ENCODE measurements at regions not wholly inside any gene's neighbourhood (a gene's known extent, or its start where the extent isn't known, plus 50 kb on each side); places are given as distances from the start of the nearest gene placed in this dataset.

DNA sequence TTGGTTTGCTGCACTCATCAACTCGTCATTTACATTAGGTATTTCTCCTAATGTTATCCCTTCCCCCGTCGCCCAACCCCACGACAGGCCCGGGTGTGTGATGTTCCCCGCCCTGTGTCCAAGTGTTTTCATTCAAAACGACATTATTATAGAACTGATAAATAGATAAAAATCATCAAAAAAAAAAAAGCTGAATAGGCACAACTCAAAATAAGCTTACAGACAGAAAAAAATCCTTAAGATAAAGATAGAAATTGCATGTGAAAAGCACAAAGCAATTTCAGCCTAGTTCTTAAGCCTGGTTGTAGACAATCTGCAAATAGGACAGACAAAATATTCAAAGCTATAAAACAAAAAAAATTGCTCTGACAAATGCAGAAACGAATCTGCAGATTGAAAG is 142.9 kb upstream of the LNX1 start:
- ChIA-PET POLR2A (no interaction called here), CTCF (interaction anchor here (1.2 kb wide), 1 partner anchor 174 kb away, joined by 3 read pairs; no protein-coding TSS in a partner anchor)
- Histone ChIP-seq H4K20me1 (ENCODE audit: insufficient read depth) (no peaks in the 10 kb centered on the region), H3K9ac (peak overlapping the region; percentile 22; the same call in 1 of the 2 replicates), H3K36me3 (replicated peaks in 1 of 2; ENCODE audit: control insufficient read depth in 1 of 2, insufficient read depth in 2 of 2, low read length in 1 of 2) (no peaks in the 10 kb centered on the region), H3K4me3 (ENCODE audit: low read depth in 2 of 2, low read length in 1 of 2) (no peak overlapping the region), H3K27ac (ENCODE audit: low read depth in 2 of 2, low read length in 1 of 2) (peak overlapping the region in 1 of 2 experiments; percentile 90; a peak in 3 of 4 replicates), H3K27me3 (ENCODE audit: insufficient read depth) (no peaks in the 10 kb centered on the region), H3K79me2 (ENCODE audit: insufficient read depth) (no peaks in the 10 kb centered on the region), H2AFZ (ENCODE audit: low read depth) (0 out of 2 replicates have a peak overlapping the region, but pooled peaks have one; percentile 1), H3K9me2 (no peaks in the 10 kb centered on the region), H3K4me2 (peak overlapping the region; percentile 29), H3F3A (replicated peaks; ENCODE audit: insufficient read depth) (peaks cover 30% of the 10 kb centered on the region), H3K9me3 (no peaks in the 10 kb centered on the region), H3K4me1 (ENCODE audit: control insufficient read depth in 1 of 2, insufficient read depth in 2 of 2, low read depth in 1 of 2, low read length in 1 of 2) (peaks cover 0 to 16% of the 10 kb centered on the region in 2 experiments; a peak in 3 of 4 replicates)
- DNase-seq: no peak
- WGBS (ENCODE audit: low lambda C conversion rate): 72% methylated on average over 8 of the region's 8 CpGs
- TF ChIP-seq CHD2 (IDR thresholded peaks at IDR 0.05; ENCODE audit: low read length, partially characterized antibody) (no peak), NFIC (IDR thresholded peaks at IDR 0.05; ENCODE audit: borderline replicate concordance) (no peak), EZH2phosphoT487 (IDR thresholded peaks at IDR 0.05; ENCODE audit: borderline replicate concordance, low read depth) (no peak), FOSL2 (IDR thresholded peaks at IDR 0.05; ENCODE audit: borderline replicate concordance, low read depth) (no peak), TEAD4 (IDR thresholded peaks at IDR 0.05; ENCODE audit: borderline replicate concordance, insufficient read depth) (no peak), SMC3 (IDR thresholded peaks at IDR 0.05; ENCODE audit: low read depth, low read length) (no peak), NRF1 (IDR thresholded peaks at IDR 0.05; ENCODE audit: low read depth, low read length) (no peak), ELF1 (IDR thresholded peaks at IDR 0.05) (no peak), FOXJ3 (CRISPR knock-in tag; IDR thresholded peaks at IDR 0.05) (no peak), SIN3A (IDR thresholded peaks at IDR 0.05; ENCODE audit: borderline replicate concordance, low read depth, low read length) (no peak), JUND (IDR thresholded peaks at IDR 0.05) (no peak), TAF1 (IDR thresholded peaks at IDR 0.05; ENCODE audit: borderline replicate concordance, low read depth, low read length) (no peak), RCOR1 (IDR thresholded peaks at IDR 0.05; ENCODE audit: low read length) (no peak), IRF3 (IDR thresholded peaks at IDR 0.05; ENCODE audit: low read depth, low read length) (no peak), PBX3 (IDR thresholded peaks at IDR 0.05) (no peak), RXRA (IDR thresholded peaks at IDR 0.05; ENCODE audit: borderline replicate concordance, low read depth) (no peak)

GRCh38 chr4:53732661-53733060 is 141.4 kb upstream of the LNX1 start:
- Histone ChIP-seq H3K9me3 (no peaks in the 10 kb centered on the region), H3K4me2 (no peak overlapping the region), H3K4me1 (ENCODE audit: control insufficient read depth in 1 of 2, insufficient read depth in 2 of 2, low read depth in 1 of 2, low read length in 1 of 2) (peaks cover 0 to 16% of the 10 kb centered on the region in 2 experiments; a peak in 3 of 4 replicates), H3K27me3 (ENCODE audit: insufficient read depth) (no peaks in the 10 kb centered on the region), H2AFZ (ENCODE audit: low read depth) (no peak overlapping the region), H3K27ac (ENCODE audit: low read depth in 2 of 2, low read length in 1 of 2) (no peak overlapping the region), H3K9ac (no peak overlapping the region), H3K4me3 (ENCODE audit: low read depth in 2 of 2, low read length in 1 of 2) (no peak overlapping the region), H3K79me2 (ENCODE audit: insufficient read depth) (no peaks in the 10 kb centered on the region), H3K36me3 (replicated peaks in 1 of 2; ENCODE audit: control insufficient read depth in 1 of 2, insufficient read depth in 2 of 2, low read length in 1 of 2) (no peaks in the 10 kb centered on the region), H3K9me2 (no peaks in the 10 kb centered on the region), H3F3A (replicated peaks; ENCODE audit: insufficient read depth) (peaks cover 30% of the 10 kb centered on the region), H4K20me1 (ENCODE audit: insufficient read depth) (no peaks in the 10 kb centered on the region)
- 93% methylated on average over 1 of the region's 1 CpG for WGBS (ENCODE audit: low lambda C conversion rate)
- CTCF ChIA-PET: interaction anchor here (0.6 kb wide), 1 partner anchor 499 kb away, joined by 3 read pairs; no protein-coding TSS in a partner anchor
- no peak for DNase-seq
- POLR2A ChIA-PET: no interaction called here
- TF ChIP-seq MXI1 (IDR thresholded peaks at IDR 0.05; ENCODE audit: low read depth, low read length): no peak
- TF ChIP-seq TAF1 (IDR thresholded peaks at IDR 0.05; ENCODE audit: borderline replicate concordance, low read depth, low read length): no peak
- TF ChIP-seq NFIC (IDR thresholded peaks at IDR 0.05; ENCODE audit: borderline replicate concordance): no peak
- TF ChIP-seq EZH2phosphoT487 (IDR thresholded peaks at IDR 0.05; ENCODE audit: borderline replicate concordance, low read depth): no peak
- TF ChIP-seq GATA2 (CRISPR knock-in tag; IDR thresholded peaks at IDR 0.05): no peak
- TF ChIP-seq IRF3 (IDR thresholded peaks at IDR 0.05; ENCODE audit: low read depth, low read length): no peak
- no peak for TF ChIP-seq TCF12 (IDR thresholded peaks at IDR 0.05)
- TF ChIP-seq FOXM1 (IDR thresholded peaks at IDR 0.05; ENCODE audit: low read depth): no peak
- TF ChIP-seq YY1 (IDR thresholded peaks at IDR 0.05; ENCODE audit: low read depth): no peak
- TF ChIP-seq SIN3A (IDR thresholded peaks at IDR 0.05; ENCODE audit: borderline replicate concordance, low read depth, low read length): no peak
- TF ChIP-seq PBX3 (IDR thresholded peaks at IDR 0.05): no peak
- TF ChIP-seq ZBTB33 (IDR thresholded peaks at IDR 0.05; ENCODE audit: borderline replicate concordance, low read depth): no peak
